Bronchial epithelial cell (primary cell): ENCODE measurements at regions not wholly inside any gene's neighbourhood (a gene's known extent, or its start where the extent isn't known, plus 50 kb on each side); places are given as distances from the start of the nearest gene placed in this dataset.

Experiments
- DNase-seq: peaks from one replicate; pipeline ENCODE4 v3.0.0-alpha.2; 2010; ENCODE audit warnings: low read depth
- FAIRE-seq: peaks from 2 replicates; lab custom pipeline; 2011; peaks lifted over from hg19 to GRCh38; lab: Jason Lieb, UNC
- H3K27me3 ChIP-seq: 2 replicates; pipeline ENCODE4 v1.5.1; 2011; ENCODE audit warnings: low read length; ENCODE audit not compliant: control insufficient read depth, insufficient read depth
- H3K36me3 ChIP-seq: 2 replicates; pipeline ENCODE4 v1.5.1; 2011; ENCODE audit warnings: low read length; ENCODE audit not compliant: control insufficient read depth, insufficient read depth
- H3K4me3 ChIP-seq: 2 replicates; pipeline ENCODE4 v1.5.1; 2011; ENCODE audit warnings: mild to moderate bottlenecking, low read depth, low read length, control low read depth
- CTCF ChIP-seq: IDR thresholded peaks from 2 replicates; pipeline ENCODE4 v1.5.1; 2011; ENCODE audit warnings: mild to moderate bottlenecking, moderate library complexity, low read length, control low read depth, inconsistent platforms; ENCODE audit not compliant: insufficient read depth, severe bottlenecking

DNA sequence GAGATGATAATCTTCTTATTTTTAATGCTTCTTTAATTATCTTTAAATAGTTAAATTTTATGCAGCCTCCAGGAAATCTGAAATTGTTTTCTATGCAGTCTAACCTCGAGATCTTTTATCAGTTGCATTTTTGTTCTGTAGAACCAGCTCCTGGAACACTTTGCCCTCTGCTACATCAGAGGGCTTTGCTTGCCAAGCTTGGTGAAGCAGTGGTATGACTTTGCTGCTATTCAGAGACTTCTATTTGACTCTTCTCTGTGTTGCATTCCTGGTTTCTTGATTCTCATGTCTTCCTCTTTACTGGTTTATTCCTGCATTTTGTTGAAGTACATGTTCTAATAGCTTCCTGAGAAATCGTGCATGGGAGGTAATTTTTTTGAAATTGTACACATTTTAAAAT lies 163.7 kb upstream of the TMEM229A start:
- no peak for TF ChIP-seq CTCF
- DNase-seq: no peak
- H3K4me3 ChIP-seq: no peak overlapping the region
- H3K36me3 ChIP-seq: no peaks in the 10 kb centered on the region
- no peaks in the 10 kb centered on the region for H3K27me3 ChIP-seq
- FAIRE-seq: no peak

DNA sequence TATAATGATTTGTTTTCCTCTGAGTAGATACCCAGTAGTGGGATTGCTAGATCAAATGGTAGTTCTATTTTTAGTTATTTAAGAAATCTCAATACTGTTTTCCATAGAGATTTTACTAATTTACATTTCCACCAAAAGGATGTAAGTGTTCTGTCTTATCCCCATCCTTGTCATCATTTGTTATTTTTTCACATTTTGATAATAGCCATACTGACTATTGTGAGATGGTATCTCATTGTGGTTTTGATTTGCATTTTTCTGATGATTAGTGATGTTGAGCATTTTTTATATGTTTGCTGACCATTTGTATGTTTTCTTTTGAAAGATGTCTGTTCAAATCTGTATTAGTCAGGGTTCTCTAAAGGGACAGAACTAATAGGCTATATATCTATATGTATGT lies 160.0 kb upstream of the TMEM229A start:
- DNase-seq (no peak), FAIRE-seq (no peak)
- H3K36me3 ChIP-seq: no peaks in the 10 kb centered on the region
- H3K27me3 ChIP-seq: no peaks in the 10 kb centered on the region
- no peak overlapping the region for H3K4me3 ChIP-seq
- no peak for TF ChIP-seq CTCF

- Histone ChIP-seq H3K4me3 (no peak overlapping the region), H3K27me3 (no peaks in the 10 kb centered on the region), H3K36me3 (no peaks in the 10 kb centered on the region)
- DNase-seq (no peak), FAIRE-seq (no peak)
- no peak for TF ChIP-seq CTCF
Measured at GRCh38 chr7:124191713-124192112, 158.8 kb upstream of the TMEM229A start.

- FAIRE-seq: no peak
- no peaks in the 10 kb centered on the region for H3K27me3 ChIP-seq
- H3K4me3 ChIP-seq: no peak overlapping the region
- H3K36me3 ChIP-seq: no peaks in the 10 kb centered on the region
- no peak for DNase-seq
- no peak for TF ChIP-seq CTCF
Measured at GRCh38 chr7:124191030-124191429, 158.2 kb upstream of the TMEM229A start.

DNA sequence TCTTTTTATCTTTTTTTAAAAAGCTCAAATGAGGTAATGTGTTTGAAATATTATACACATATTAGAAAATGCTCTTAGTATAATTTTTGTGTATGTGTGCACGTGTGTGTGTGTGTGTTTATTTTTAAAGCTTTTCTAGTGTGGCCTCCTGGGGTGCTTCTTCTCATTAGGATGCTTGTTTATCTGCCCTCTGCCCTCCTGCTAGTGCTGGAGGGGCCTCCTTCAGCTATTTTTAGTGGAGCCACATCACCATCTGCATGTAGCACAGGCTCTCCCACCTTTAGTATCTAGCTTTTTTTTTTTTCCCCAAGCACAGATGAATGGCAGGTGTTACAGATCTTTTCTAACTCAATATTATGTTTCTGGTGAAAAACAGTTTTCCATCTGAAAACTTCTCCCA lies 155.7 kb upstream of the TMEM229A start:
- no peak for TF ChIP-seq CTCF
- H3K36me3 ChIP-seq: no peaks in the 10 kb centered on the region
- H3K27me3 ChIP-seq: no peaks in the 10 kb centered on the region
- no peak overlapping the region for H3K4me3 ChIP-seq
- DNase-seq: no peak
- FAIRE-seq: no peak

GRCh38 chr7:124187962-124188361 lies 155.1 kb upstream of the TMEM229A start:
- no peak for DNase-seq
- TF ChIP-seq CTCF: no peak
- Histone ChIP-seq H3K4me3 (no peak overlapping the region), H3K36me3 (no peaks in the 10 kb centered on the region), H3K27me3 (no peaks in the 10 kb centered on the region)
- no peak for FAIRE-seq
